ENCODE measurements at regions not wholly inside any gene's neighbourhood (a gene's known extent, or its start where the extent isn't known, plus 50 kb on each side); places are given as distances from the start of the nearest gene placed in this dataset.
A peak's percentile ranks its signal among the peaks of the same experiment; 100 is the strongest.

DNA sequence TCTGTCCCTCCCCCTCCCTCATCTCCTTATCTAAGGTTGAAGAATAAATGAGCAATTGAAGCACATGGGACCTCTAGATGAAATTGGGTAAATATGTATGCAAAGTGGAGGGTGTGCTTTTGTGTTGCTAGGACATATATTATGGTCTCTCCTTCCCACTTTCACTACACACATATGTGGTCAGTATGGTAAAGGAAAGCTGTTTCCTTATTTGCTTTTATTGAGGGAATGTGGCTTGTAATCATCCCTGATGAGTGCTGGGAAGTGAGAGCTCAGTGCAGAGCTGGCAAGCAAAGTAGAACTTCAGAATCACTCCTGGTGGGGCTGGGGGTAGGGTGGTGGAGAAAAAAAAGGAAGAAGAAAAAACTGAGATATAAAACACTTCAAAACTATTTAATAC, 189.9 kb upstream of the ATP5MC3 start:
- DNase-seq: peak in 1 of 2 donors; percentile 2
- Histone ChIP-seq H3K36me3 (ENCODE audit: control insufficient read depth in 3 of 3, insufficient read depth in 2 of 3, low read depth in 1 of 3, low read length in 3 of 3) (no peaks in the 10 kb centered on the region), H3K4me3 (ENCODE audit: low read depth in 1 of 3, low read length in 3 of 3) (no peak overlapping the region), H3K27ac (ENCODE audit: low read depth in 1 of 3, low read length in 2 of 3) (no peak overlapping the region), H3K4me1 (ENCODE audit: control insufficient read depth in 3 of 3, insufficient read depth in 2 of 3, low read depth in 1 of 3, low read length in 2 of 3) (no peaks in the 10 kb centered on the region), H3K9me3 (ENCODE audit: control insufficient read depth in 2 of 2, insufficient read depth in 1 of 2, low read depth in 1 of 2, low read length in 1 of 2) (no peaks in the 10 kb centered on the region), H3K27me3 (ENCODE audit: control insufficient read depth in 3 of 3, insufficient read depth in 3 of 3, low read length in 3 of 3) (peaks cover 0 to 9% (median 0%) of the 10 kb centered on the region in 3 donors)
- no peak for FAIRE-seq

DNA sequence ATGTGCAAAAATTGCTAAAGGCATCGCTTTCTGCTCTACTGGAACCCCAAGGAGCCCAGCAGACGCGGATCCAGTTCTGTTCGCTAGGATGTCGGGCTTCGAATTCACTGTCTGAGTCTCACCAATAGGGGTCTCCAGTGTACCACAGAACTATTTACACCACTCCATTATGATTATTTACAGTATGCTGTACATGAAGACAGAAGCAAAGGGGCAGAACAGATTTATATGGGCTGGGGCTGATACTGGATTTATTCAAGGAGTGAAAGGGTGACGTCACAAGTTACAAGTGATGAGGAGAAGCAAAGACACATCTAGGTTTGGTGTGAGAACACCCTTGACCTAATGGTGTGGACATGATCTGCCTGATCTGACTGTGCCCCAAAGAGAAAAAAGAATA, 185.3 kb upstream of the ATP5MC3 start:
- peaks cover 0 to 12% (median 2%) of the 10 kb centered on the region in 3 donors for H3K27me3 ChIP-seq (ENCODE audit: control insufficient read depth in 3 of 3, insufficient read depth in 3 of 3, low read length in 3 of 3)
- no peak overlapping the region for H3K27ac ChIP-seq (ENCODE audit: low read depth in 1 of 3, low read length in 2 of 3)
- 6 to 15% (median 7%) methylated on average over 7 of the region's 7 CpGs for WGBS, 3 donors
- H3K4me1 ChIP-seq (ENCODE audit: control insufficient read depth in 3 of 3, insufficient read depth in 2 of 3, low read depth in 1 of 3, low read length in 2 of 3): no peaks in the 10 kb centered on the region
- peak; percentile 45 to 67 for DNase-seq
- H3K36me3 ChIP-seq (ENCODE audit: control insufficient read depth in 3 of 3, insufficient read depth in 2 of 3, low read depth in 1 of 3, low read length in 3 of 3): no peaks in the 10 kb centered on the region
- H3K9me3 ChIP-seq (ENCODE audit: control insufficient read depth in 2 of 2, insufficient read depth in 1 of 2, low read depth in 1 of 2, low read length in 1 of 2): no peaks in the 10 kb centered on the region
- FAIRE-seq: no peak
- H3K4me3 ChIP-seq (ENCODE audit: low read depth in 1 of 3, low read length in 3 of 3): no peak overlapping the region

DNA sequence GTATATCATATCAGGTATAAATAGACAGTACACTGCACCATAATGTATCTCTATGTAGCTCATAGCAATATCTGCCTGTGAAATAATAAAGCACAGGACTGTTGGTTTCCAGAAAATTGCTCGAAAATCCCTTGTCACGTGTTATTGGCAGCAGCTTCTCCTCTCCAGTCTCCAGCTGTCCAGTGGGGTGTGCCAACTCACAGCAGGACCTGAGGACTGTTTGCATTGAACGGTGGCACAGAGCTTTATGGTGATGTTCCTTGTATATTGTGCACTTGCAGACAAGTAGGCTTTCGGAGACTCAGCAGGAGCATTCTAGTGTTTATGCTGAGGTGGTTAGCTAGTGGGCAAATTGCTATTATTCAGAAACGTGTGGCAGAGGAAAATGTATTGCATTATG, 182.2 kb upstream of the ATP5MC3 start:
- WGBS, 3 donors: 29 to 61% (median 54%) methylated on average over 5 of the region's 5 CpGs
- Histone ChIP-seq H3K4me3 (ENCODE audit: low read depth in 1 of 3, low read length in 3 of 3) (no peak overlapping the region), H3K4me1 (ENCODE audit: control insufficient read depth in 3 of 3, insufficient read depth in 2 of 3, low read depth in 1 of 3, low read length in 2 of 3) (no peaks in the 10 kb centered on the region), H3K27me3 (ENCODE audit: control insufficient read depth in 3 of 3, insufficient read depth in 3 of 3, low read length in 3 of 3) (peaks cover 0 to 12% (median 2%) of the 10 kb centered on the region in 3 donors), H3K36me3 (ENCODE audit: control insufficient read depth in 3 of 3, insufficient read depth in 2 of 3, low read depth in 1 of 3, low read length in 3 of 3) (no peaks in the 10 kb centered on the region), H3K9me3 (ENCODE audit: control insufficient read depth in 2 of 2, insufficient read depth in 1 of 2, low read depth in 1 of 2, low read length in 1 of 2) (no peaks in the 10 kb centered on the region), H3K27ac (ENCODE audit: low read depth in 1 of 3, low read length in 2 of 3) (no peak overlapping the region)
- DNase-seq (no peak), FAIRE-seq (no peak)

DNA sequence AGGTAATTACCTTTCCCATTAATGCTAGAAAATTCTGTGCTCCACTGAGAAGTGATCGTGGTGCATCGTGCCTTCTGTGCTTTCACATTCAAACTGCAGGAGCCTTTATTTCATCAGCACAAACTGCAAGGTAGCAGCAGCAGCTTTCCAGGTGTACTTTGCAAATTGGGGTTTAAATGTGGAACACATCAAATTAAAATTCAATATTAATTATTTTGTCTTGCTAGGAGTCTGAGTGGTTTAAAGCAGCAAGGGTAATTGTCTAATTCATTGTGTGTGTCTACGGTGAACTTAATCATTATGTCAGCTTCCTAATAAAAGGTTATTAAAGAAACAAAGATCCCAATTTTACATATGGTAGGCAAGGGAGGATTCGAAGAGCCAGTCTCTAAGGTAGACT, 180.8 kb upstream of the ATP5MC3 start:
- FAIRE-seq (no peak), DNase-seq (no peak)
- Histone ChIP-seq H3K27me3 (ENCODE audit: control insufficient read depth in 3 of 3, insufficient read depth in 3 of 3, low read length in 3 of 3) (peaks cover 0 to 10% (median 2%) of the 10 kb centered on the region in 3 donors), H3K9me3 (ENCODE audit: control insufficient read depth in 2 of 2, insufficient read depth in 1 of 2, low read depth in 1 of 2, low read length in 1 of 2) (no peaks in the 10 kb centered on the region), H3K4me1 (ENCODE audit: control insufficient read depth in 3 of 3, insufficient read depth in 2 of 3, low read depth in 1 of 3, low read length in 2 of 3) (no peaks in the 10 kb centered on the region), H3K4me3 (ENCODE audit: low read depth in 1 of 3, low read length in 3 of 3) (no peak overlapping the region), H3K36me3 (ENCODE audit: control insufficient read depth in 3 of 3, insufficient read depth in 2 of 3, low read depth in 1 of 3, low read length in 3 of 3) (no peaks in the 10 kb centered on the region), H3K27ac (ENCODE audit: low read depth in 1 of 3, low read length in 2 of 3) (no peak overlapping the region)
- 85 to 92% (median 92%) methylated on average over 4 of the region's 4 CpGs for WGBS, 3 donors

DNA sequence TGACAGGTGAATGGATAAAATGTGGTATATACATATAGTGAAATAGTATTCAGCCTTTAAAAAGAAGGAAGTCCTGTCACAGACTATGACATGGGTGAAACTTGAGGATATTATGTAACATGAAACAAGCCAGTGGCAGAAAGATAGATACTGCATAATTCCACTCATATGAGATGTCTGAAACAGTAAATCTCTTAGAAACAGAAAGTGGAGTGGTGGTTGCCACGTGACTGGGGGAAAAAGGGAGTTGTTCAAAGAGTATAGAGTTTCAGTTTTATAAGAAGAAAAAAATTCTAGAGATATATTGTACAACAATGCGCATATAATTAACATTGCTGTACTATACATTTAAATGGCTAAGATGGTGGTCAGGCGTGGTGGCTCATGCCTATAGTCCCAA, 178.2 kb upstream of the ATP5MC3 start:
- Histone ChIP-seq H3K9me3 (ENCODE audit: control insufficient read depth in 2 of 2, insufficient read depth in 1 of 2, low read depth in 1 of 2, low read length in 1 of 2) (no peaks in the 10 kb centered on the region), H3K4me1 (ENCODE audit: control insufficient read depth in 3 of 3, insufficient read depth in 2 of 3, low read depth in 1 of 3, low read length in 2 of 3) (no peaks in the 10 kb centered on the region), H3K4me3 (ENCODE audit: low read depth in 1 of 3, low read length in 3 of 3) (no peak overlapping the region), H3K27me3 (ENCODE audit: control insufficient read depth in 3 of 3, insufficient read depth in 3 of 3, low read length in 3 of 3) (peaks cover 0 to 5% (median 0%) of the 10 kb centered on the region in 3 donors), H3K36me3 (ENCODE audit: control insufficient read depth in 3 of 3, insufficient read depth in 2 of 3, low read depth in 1 of 3, low read length in 3 of 3) (no peaks in the 10 kb centered on the region), H3K27ac (ENCODE audit: low read depth in 1 of 3, low read length in 2 of 3) (no peak overlapping the region)
- FAIRE-seq (no peak), DNase-seq (no peak)
- 72 to 84% (median 77%) methylated on average over 3 of the region's 3 CpGs for whole genome bisulfite sequencing, 3 donors

DNA sequence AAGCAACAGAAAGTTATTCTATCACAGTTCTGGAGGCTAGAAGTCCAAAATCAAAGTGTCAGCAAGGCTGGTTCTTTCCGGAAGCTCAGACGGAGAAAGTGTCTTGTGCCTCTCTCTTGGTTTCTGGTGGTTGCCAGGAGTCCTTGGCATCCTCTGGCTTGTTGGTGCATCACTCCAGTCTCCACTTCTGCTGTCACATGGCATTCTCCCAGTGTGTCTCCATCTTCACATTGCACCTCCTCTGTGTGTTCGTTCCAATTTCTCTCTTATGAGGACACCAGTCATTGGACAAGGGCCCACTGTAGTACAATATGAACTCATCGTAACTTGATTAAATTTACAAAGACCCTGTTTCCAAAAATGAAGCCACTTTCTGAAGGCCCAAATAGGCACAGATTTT, 175.4 kb upstream of the ATP5MC3 start:
- Histone ChIP-seq H3K27me3 (ENCODE audit: control insufficient read depth in 3 of 3, insufficient read depth in 3 of 3, low read length in 3 of 3) (peaks cover 0 to 2% (median 0%) of the 10 kb centered on the region in 3 donors), H3K27ac (ENCODE audit: low read depth in 1 of 3, low read length in 2 of 3) (no peak overlapping the region), H3K9me3 (ENCODE audit: control insufficient read depth in 2 of 2, insufficient read depth in 1 of 2, low read depth in 1 of 2, low read length in 1 of 2) (no peaks in the 10 kb centered on the region), H3K4me3 (ENCODE audit: low read depth in 1 of 3, low read length in 3 of 3) (no peak overlapping the region), H3K4me1 (ENCODE audit: control insufficient read depth in 3 of 3, insufficient read depth in 2 of 3, low read depth in 1 of 3, low read length in 2 of 3) (no peaks in the 10 kb centered on the region), H3K36me3 (ENCODE audit: control insufficient read depth in 3 of 3, insufficient read depth in 2 of 3, low read depth in 1 of 3, low read length in 3 of 3) (no peaks in the 10 kb centered on the region)
- WGBS, 3 donors: 92 to 94% (median 94%) methylated on average over 4 of the region's 4 CpGs
- FAIRE-seq (no peak), DNase-seq (no peak)

DNA sequence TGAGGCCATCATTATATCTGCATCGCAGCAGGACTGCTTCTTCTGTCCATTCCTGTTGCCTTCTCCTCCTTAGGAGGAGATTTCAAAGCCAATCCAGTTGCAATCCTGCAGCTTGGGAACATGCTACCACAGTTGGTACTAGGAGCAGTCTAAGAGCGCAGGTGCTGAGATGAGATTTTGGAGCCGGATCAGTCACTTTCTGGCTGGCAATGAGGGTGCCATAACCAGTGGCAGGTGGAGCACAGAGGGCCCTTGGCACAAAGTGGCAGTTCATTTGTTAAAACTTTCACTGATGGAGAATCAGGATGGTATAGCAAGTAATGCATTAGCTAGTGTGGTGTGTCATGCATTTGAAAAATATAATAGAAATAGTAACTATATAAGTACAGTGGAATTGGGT, 173.7 kb upstream of the ATP5MC3 start:
- no peak for DNase-seq
- 85 to 97% (median 97%) methylated on average over 3 of the region's 3 CpGs for WGBS, 3 donors
- Histone ChIP-seq H3K27me3 (ENCODE audit: control insufficient read depth in 3 of 3, insufficient read depth in 3 of 3, low read length in 3 of 3) (peaks cover 0 to 2% (median 0%) of the 10 kb centered on the region in 3 donors), H3K4me3 (ENCODE audit: low read depth in 1 of 3, low read length in 3 of 3) (no peak overlapping the region), H3K27ac (ENCODE audit: low read depth in 1 of 3, low read length in 2 of 3) (no peak overlapping the region), H3K36me3 (ENCODE audit: control insufficient read depth in 3 of 3, insufficient read depth in 2 of 3, low read depth in 1 of 3, low read length in 3 of 3) (no peaks in the 10 kb centered on the region), H3K9me3 (ENCODE audit: control insufficient read depth in 2 of 2, insufficient read depth in 1 of 2, low read depth in 1 of 2, low read length in 1 of 2) (no peaks in the 10 kb centered on the region), H3K4me1 (ENCODE audit: control insufficient read depth in 3 of 3, insufficient read depth in 2 of 3, low read depth in 1 of 3, low read length in 2 of 3) (no peaks in the 10 kb centered on the region)
- FAIRE-seq: no peak

DNA sequence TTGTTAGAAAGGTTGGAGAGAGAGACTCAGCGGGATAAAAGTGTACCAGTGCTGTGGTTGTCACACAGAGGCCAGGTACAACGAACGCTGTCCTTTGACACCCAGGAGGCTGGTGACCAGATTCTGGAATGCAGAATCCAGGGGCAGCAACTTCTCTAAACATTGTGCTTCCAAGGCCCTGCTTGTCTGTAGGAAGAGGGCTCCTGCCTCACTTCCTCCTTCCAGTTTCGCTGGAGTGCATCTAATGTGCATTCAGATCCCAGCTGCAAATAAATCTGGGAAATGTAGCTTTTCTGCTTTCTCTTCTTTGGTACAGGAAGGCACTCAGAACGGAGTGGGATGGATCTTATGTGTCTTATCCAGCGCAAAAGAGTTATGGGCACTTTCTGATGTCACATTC, 171.8 kb upstream of the ATP5MC3 start:
- H3K9me3 ChIP-seq (ENCODE audit: control insufficient read depth in 2 of 2, insufficient read depth in 1 of 2, low read depth in 1 of 2, low read length in 1 of 2): no peaks in the 10 kb centered on the region
- no peak for FAIRE-seq
- no peak for DNase-seq
- no peaks in the 10 kb centered on the region for H3K4me1 ChIP-seq (ENCODE audit: control insufficient read depth in 3 of 3, insufficient read depth in 2 of 3, low read depth in 1 of 3, low read length in 2 of 3)
- peaks cover 0 to 2% (median 0%) of the 10 kb centered on the region in 3 donors for H3K27me3 ChIP-seq (ENCODE audit: control insufficient read depth in 3 of 3, insufficient read depth in 3 of 3, low read length in 3 of 3)
- no peaks in the 10 kb centered on the region for H3K36me3 ChIP-seq (ENCODE audit: control insufficient read depth in 3 of 3, insufficient read depth in 2 of 3, low read depth in 1 of 3, low read length in 3 of 3)
- no peak overlapping the region for H3K4me3 ChIP-seq (ENCODE audit: low read depth in 1 of 3, low read length in 3 of 3)
- 79 to 90% (median 88%) methylated on average over 6 of the region's 6 CpGs for WGBS, 3 donors
- no peak overlapping the region for H3K27ac ChIP-seq (ENCODE audit: low read depth in 1 of 3, low read length in 2 of 3)

DNA sequence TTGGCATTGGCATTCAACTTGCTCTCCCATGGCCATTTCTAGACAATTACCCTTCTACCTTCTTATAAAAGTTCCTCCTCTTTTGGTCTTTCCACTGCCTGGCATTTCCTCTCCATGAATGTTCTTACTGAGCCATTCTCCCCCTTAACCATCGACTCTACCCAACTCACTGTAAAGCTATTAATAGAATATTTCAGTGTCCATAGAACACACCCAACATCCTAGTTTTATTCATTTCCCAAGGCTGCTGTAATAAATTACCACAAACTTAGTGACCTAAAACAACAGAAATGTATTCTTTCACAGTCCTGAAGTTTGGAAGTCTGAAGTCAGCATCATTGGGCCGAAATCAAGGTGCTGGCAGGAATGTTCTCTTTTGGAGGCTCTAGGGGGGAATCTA, 170.0 kb upstream of the ATP5MC3 start:
- no peak overlapping the region for H3K4me3 ChIP-seq (ENCODE audit: low read depth in 1 of 3, low read length in 3 of 3)
- peaks cover 0 to 2% of the 10 kb centered on the region in 2 donors for H3K9me3 ChIP-seq (ENCODE audit: control insufficient read depth in 2 of 2, insufficient read depth in 1 of 2, low read depth in 1 of 2, low read length in 1 of 2)
- H3K4me1 ChIP-seq (ENCODE audit: control insufficient read depth in 3 of 3, insufficient read depth in 2 of 3, low read depth in 1 of 3, low read length in 2 of 3): no peaks in the 10 kb centered on the region
- no peak overlapping the region for H3K27ac ChIP-seq (ENCODE audit: low read depth in 1 of 3, low read length in 2 of 3)
- 75 to 83% (median 78%) methylated on average over 2 of the region's 2 CpGs for WGBS, 3 donors
- no peaks in the 10 kb centered on the region for H3K36me3 ChIP-seq (ENCODE audit: control insufficient read depth in 3 of 3, insufficient read depth in 2 of 3, low read depth in 1 of 3, low read length in 3 of 3)
- DNase-seq (no peak), FAIRE-seq (no peak)
- no peaks in the 10 kb centered on the region for H3K27me3 ChIP-seq (ENCODE audit: control insufficient read depth in 3 of 3, insufficient read depth in 3 of 3, low read length in 3 of 3)

Measured in small intestine (tissue), 7 donors.